GM21360 (cell line): ENCODE measurements at regions not wholly inside any gene's neighbourhood (a gene's known extent, or its start where the extent isn't known, plus 50 kb on each side); places are given as distances from the start of the nearest gene placed in this dataset.

Experiments used
- ATAC-seq: cut with Tn5 transposase; IDR thresholded peaks from one replicate; pipeline ENCODE4 v1.9.1; 2021; ENCODE audit warnings: mild to moderate bottlenecking, moderate library complexity; ENCODE audit not compliant: unreplicated experiment

- ATAC-seq: no peak
These were observed 260.8 kb downstream of the SNX13 start for GRCh38 chr7:17679458-17679857.

GRCh38 chr7:17680026-17680425 lies 260.3 kb downstream of the SNX13 start:
- ATAC-seq: no peak

GRCh38 chr7:17680943-17681351 lies 259.3 kb downstream of the SNX13 start:
- no peak for ATAC-seq

- no peak for ATAC-seq
These were observed 258.3 kb downstream of the SNX13 start for GRCh38 chr7:17681965-17682364.

GRCh38 chr7:17682586-17682985 lies 257.7 kb downstream of the SNX13 start:
- no peak for ATAC-seq

- no peak for ATAC-seq
These were observed 255.2 kb downstream of the SNX13 start for GRCh38 chr7:17685141-17685540.

GRCh38 chr7:17687361-17687760 lies 252.9 kb downstream of the SNX13 start:
- no peak for ATAC-seq

GRCh38 chr7:17689361-17689902 lies 250.9 kb downstream of the SNX13 start:
- no peak for ATAC-seq

GRCh38 chr7:17690030-17690429 lies 250.3 kb downstream of the SNX13 start:
- peak; percentile 90 for ATAC-seq

GRCh38 chr7:17696422-17696821 lies 243.9 kb downstream of the SNX13 start:
- ATAC-seq: no peak

GRCh38 chr7:17697128-17697881 lies 243.0 kb downstream of the SNX13 start:
- ATAC-seq: no peak

GRCh38 chr7:17699696-17700095 lies 240.6 kb downstream of the SNX13 start:
- no peak for ATAC-seq

GRCh38 chr7:17700138-17700537 lies 240.2 kb downstream of the SNX13 start:
- ATAC-seq: no peak

GRCh38 chr7:17706275-17706674 lies 234.0 kb downstream of the SNX13 start:
- ATAC-seq: no peak

- ATAC-seq: peak; percentile 77
These were observed 233.6 kb downstream of the SNX13 start for GRCh38 chr7:17706734-17707133.

GRCh38 chr7:17709127-17709526 lies 231.2 kb downstream of the SNX13 start:
- no peak for ATAC-seq

GRCh38 chr7:17709599-17709998 lies 230.7 kb downstream of the SNX13 start:
- no peak for ATAC-seq

- ATAC-seq: no peak
These were observed 230.0 kb downstream of the SNX13 start for GRCh38 chr7:17710312-17710711.

- ATAC-seq: no peak
These were observed 226.7 kb downstream of the SNX13 start for GRCh38 chr7:17713584-17713983.

GRCh38 chr7:17716816-17717215 lies 223.5 kb downstream of the SNX13 start:
- no peak for ATAC-seq

- ATAC-seq: no peak
These were observed 220.3 kb downstream of the SNX13 start for GRCh38 chr7:17719998-17720397.

GRCh38 chr7:17721736-17722285 lies 218.5 kb downstream of the SNX13 start:
- ATAC-seq: no peak
